DMS79 (cell line): ENCODE measurements at regions not wholly inside any gene's neighbourhood (a gene's known extent, or its start where the extent isn't known, plus 50 kb on each side); places are given as distances from the start of the nearest gene placed in this dataset.
"Not testable (repeated sequence)": the region's sequence is repeated elsewhere in the genome, so short reads cannot be mapped to it uniquely, and the experiment has no call there.

Source experiments
- DNase-seq: peaks from one replicate; lab custom pipeline; 2025; lab: John Stamatoyannopoulos, UW

DNA sequence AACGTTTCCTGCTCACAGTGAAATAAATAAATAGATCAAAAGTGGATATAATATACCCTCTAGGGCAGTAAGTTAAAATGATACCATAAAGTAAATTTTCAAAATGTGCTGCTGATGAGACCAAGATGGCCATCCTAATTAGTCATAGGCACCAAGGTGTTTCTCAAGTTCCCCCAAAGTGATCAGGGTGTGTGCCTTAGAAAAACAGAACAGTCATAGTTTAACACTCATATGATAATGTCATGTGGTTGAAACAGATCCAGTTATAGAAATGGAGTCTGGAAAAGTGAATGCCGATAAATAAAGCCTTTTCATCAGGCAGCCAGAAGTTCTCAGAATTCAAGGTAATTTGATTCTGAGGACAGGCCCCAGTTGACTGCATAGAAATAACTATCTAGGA is 161.5 kb upstream of the CDKN2B start:
- no peak for DNase-seq

DNA sequence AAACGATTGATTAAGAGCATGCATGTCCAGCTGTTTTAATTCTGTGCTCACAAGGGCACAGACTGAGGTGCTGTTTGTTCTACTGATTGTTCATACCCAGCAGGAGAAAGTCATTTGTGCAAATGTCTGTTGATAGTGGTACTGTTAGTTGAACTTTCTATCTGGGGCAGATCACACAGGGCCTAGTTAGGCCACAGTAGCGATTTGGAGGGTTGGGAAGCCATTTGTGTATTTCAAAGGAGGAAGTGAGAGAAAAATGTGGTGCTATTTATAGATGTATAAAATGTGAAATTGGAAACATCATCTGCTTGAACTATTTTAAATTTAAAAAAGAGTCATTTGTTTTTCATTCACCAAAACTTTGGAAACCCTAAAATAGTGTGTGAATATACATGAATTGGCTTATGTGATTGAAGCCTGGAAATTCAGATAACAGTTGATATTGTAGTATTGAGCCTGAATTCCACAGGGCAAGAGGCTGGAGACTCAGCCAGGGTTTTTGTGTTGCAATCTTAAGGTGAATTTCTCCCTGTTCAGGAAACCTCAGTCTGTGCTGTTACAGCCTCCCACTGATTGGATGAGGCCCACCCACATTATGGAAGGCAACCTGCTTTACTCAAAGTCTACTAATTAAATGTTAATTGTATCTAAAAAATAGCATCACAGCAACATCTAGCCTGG is 162.0 kb upstream of the CDKN2B start:
- DNase-seq, result no peak

DNA sequence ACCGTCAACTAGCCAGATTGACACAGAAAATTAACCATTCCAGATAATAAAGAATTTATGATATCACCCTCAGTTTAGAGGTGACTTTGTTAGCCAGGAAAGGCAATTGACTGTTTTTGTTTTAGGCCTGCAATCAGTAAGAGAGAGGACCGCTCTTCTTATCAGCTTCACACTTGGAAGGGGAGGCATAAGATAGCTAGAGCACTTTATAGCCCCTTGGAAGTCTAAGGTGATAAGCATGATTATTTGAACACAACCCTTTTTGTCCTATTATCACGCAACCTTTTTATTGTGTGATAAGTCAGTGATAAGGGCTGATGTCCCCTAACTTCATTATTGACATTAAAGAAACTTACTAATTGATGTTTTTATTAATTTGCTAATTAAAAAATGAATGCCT is 162.6 kb upstream of the CDKN2B start:
- DNase-seq, result no peak

DNA sequence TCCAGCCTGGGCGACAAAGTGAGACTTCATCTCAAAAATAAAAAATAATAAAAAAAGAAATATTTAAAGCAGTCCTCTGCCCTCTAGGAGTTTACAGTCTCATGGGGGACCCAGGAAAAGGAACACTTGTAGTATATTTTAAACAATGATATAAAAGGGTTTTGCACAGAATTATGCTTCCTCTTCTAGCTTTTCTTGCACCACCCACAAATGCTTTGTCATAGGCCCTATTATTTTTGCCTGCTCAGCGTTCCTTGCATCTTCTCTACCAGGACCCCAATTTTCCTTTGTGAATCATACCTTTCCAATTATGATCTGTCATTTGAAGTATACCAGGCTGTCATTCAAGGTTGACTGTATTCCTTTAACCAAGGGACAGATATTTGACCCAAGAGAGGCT is 164.8 kb upstream of the CDKN2B start:
- DNase-seq, result no peak

DNA sequence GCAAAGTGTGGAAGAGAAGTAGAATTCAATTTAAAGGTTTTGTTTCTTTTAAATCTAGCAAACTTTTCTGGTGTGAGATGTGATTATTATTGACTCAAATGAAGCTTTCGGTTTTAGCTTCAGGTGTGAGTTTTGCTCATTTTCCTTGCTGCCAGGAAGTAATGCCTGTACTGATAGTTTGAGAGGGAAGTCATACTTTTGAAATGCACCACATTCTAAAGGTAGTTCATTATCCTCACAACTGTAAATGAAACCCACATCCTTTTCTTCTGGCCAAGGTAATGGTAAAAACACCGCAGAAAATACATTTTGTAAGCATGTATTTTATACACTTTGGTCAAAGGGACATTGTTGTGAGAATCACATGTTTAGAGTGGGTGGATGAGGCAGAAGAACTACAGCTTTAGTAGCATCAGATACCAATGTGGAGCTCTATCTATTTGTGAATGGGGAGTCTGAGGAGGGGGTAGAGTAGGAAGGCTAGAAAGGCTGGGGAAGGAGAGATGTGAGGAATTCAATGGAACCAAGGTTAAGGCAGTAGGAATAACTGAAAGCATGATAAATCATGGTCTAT is 167.0 kb upstream of the CDKN2B start:
- DNase-seq, result no peak

DNA sequence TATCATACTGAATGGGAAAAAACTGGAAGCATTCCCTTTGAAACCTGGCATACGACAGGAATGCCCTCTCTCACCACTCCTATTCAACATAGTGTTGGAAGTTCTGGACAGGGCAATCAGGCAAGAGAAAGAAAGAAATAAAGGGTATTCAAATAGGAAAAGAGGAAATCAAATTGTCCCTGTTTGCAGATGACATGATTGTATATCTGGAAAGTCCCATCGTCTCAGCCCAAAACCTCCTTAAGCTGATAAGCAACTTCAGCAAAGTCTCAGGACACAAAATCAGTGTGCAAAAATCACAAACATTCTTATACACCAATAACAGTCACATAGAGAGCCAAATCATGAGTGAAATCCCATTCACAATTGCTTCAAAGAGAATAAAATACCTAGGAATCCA is 171.9 kb upstream of the CDKN2B start:
- DNase-seq, result not testable (repeated sequence)

DNA sequence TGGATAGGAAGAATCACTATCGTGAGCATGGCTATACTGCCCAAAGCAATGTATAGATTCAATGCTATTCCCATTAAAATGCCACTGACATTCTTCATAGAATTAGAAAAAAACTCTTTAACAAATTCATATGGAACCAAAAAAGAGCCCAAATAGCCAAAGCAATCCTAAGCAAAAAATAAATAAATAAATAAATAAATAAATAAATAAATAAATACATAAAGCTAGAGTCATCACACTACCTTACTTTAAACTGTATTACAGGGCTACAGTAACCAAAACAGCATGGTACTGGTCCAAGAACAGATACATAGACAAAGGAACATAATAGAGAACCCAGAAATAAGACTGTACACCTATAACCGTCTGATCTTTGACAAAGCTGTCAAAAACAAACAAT is 180.4 kb upstream of the CDKN2B start:
- DNase-seq, result no peak

DNA sequence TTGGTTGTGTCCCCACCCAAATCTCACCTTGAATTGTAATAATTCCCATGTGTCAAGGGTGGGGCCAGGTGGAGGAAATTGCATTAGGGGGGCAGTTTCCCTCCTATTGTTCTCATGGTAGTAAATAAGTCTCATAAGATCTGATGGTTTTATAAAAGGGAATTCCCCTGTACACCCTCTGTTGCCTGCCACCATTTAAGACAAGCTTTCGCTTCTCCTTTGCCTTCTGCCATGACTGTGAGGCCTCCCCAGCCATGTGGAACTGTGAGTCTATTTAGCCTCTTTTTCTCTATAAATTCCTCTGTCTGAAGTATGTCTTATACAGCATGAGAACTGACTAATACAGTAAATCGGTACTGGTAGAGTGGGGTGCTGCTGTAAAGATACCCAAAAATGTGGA is 187.9 kb upstream of the CDKN2B start:
- DNase-seq, result not testable (repeated sequence)

DNA sequence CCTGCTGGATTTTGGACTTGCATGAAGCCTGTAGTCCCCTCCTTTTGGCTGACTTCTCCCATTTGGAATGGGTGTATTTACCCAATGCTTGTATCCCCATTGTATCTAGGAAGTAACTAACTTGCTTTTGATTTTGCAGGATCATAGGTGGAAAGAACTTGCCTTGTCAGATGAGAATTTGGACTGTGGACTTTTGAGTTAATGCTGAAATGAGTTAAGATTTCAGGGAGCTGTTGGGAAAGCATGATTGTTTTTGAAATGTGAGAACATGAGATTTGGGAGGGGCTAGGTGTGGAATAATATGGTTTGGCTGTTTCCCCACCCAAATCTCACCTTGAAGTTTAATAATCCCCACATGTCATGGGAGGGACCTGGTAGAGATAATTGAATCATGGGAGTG is 189.6 kb upstream of the CDKN2B start:
- no peak for DNase-seq

DNA sequence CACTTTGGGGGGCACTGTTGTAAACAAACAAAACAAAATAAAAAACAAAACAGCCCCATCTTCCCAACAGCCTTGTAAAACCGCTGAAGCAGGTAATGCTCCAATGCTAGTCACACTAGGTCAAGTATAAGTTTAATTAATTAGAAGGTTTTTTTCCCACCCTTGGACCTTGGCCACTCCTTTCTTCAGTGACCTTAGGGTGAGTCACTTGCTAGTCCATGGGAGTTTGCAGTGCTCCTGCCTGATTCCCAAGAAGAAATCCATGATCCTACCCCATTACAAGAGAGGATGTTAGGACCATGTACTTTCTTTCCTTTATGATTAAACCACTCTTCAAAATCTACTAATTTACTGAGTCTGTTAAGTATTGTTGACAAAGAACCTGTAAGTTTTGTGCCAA is 192.2 kb upstream of the CDKN2B start:
- DNase-seq, result no peak

DNA sequence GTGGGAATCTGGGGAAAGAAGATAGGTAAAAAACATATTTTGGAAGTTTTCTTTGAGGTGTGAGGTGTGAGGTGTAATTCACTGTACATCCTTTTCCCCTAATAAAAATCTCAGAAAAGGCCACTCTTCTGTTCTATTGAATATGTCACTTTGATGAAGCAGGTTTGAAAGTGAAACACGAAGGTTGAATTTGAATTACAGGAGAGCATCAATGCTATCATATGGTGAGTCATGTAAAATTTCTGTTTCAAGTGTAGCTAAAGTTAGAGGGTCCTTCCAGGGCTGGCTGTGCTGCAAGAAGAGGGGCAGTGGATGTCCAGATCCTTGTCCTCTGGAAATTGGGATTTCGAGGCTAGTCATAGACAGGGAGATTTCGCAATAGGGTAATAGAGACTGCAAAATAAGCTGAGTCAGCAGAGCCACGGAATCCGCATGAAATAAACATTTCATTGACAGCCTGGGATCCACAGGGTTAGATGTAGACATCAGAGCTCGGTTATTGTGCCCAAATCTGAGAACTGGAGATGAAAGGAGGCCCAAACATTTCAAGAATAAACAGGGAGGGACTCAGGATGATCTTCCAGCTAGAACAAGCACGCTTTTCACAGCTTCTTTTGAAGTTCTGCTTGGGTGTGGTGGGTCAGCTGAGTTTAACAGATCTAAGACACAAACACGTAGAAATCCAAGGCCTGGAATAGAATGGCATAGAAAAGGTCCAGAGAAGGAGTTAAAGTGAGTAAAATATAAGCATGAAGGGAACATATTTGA is 194.4 kb upstream of the CDKN2B start:
- no peak for DNase-seq

DNA sequence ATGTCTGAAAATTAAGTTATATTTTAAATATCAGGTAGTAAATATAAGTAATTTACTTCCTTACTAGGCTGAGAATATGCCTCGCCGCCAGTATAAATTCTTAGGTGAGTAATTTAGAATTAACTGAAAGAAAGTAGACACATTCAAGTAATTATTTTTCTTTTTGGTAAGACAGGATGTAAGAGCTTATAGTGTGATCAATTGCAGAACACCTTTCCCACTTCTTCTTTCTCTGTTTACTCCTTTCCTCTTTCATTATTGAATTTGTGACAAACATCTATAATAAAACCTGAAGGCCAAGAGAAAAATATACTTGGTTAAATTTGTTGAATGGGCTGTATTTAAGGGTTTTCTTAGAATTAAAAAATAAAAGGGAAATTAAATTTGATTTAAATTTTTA is 195.1 kb upstream of the CDKN2B start:
- DNase-seq, result no peak

DNA sequence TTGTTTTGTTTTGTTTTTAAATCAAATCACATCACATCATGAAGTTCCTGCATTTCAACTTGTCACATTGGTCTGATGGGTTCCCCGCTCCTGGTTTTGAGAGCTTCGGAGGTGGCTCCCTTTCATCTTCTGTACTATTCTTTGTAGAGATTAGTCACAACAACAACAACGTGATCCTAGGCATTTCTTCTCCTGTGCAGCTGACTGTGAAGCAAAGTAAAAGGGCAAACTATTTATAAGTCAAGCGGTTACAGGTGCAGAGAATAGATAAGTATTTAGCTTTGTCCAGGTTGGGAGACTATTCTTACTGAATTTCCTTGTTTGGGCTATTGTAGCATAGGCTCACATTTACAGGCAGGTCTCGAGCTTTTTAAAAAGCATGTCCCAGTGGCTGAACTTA is 197.7 kb upstream of the CDKN2B start:
- DNase-seq, result no peak

DNA sequence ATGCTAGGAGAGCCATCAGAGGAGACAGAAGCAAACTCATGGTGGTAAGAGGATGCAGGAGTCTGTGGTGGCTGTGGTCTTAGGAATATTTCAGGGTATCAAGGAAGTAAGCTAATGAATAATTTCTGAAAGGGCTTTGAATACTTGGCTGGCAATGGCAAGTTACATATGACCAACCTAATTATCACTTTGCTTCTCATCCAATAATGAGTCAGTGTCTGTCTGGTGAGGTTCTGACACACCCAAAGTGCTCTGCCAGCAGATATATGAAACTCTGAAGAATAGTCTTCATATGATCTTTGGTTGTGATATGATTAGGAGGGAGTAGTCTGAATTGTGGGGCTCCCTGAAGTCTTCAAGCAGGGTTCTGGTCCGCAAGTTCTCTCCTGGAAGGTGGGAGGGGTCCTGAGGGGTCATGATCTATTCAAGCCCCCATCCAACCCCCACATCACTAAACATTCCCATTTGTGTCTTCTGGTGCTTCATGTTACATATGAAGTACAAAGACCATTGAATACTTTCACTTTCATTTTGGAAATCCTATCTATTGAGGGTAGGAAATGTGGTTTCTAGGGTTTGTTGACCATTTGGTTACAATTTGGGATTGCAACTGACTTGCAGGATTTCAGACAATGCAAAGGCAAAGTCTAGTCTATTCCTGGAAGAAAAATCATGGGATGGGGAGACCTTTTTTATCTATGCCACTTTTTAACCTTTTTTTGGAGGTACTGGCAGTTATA is 199.9 kb upstream of the CDKN2B start:
- no peak for DNase-seq

DNA sequence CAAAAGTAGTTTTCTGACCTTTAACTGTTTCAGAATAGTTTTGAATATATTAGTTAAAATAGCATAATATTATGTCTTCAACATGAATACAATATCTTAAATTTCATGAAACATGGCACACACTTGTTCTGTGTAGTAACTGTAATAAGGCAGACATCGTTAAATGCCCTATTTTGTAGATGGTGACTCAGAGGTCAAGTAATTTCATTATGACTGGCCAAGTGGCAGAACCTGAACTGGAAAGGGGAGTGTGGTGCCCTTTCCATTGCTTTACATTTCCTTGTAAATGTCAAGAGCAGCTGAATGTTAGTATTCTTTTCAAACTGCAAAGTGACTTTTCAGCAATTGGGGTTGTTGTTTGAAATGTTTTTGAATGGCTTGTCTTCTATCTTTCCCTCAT is 201.2 kb upstream of the CDKN2B start:
- DNase-seq, result no peak

DNA sequence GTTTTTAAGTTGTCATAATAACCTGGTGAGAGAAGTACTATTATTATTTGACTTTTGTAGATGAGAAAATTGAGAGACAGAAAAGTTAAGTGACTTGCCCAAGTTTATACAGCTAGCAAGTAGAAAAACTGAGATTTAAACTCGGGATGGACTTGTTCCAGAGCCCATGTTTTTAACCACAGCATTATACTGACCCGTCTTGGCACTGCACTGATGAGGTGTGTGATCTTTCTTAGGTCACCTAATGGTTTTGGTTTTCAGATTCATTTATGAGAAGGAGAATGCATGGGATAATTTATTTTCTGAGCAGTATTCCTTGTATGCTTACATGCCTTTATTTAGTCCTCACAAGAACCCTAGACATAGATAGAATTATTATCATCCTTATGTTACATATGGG is 201.8 kb upstream of the CDKN2B start:
- DNase-seq, result no peak

DNA sequence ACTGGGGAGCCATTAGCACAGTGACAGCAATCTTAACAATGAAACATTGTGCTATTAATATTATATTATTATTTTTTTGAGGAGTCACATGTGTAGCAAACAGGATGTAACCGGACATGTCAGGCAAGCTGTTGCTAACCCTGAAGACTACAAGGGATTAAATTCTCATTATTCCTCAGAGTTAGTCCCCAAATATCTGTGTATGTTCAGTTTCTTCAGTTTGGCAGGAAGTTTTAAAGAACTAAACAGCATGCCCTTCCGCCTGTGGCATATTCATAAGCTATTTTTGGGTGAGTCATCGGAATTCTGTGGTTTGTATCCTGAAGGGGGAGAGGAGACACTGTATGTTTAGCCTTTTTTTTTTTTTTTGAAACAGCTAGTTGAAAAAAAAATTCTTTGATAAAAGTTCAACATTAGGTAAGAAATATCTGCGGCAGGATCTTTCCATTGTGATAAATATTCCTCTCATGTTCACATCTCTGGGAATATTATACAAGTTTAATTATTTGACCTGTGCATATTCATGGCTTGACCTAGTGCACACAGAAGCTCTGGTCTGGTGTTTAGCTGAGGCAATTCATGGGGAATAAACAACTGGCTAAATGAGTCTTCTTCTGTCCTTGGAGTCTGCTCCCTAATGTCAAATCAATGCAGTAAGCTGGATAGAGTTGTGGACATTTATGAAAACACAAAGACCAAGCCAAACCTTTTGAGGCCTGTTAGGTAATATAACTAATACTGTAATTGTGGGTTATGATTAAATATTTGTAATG is 202.7 kb upstream of the CDKN2B start:
- DNase-seq, result no peak

DNA sequence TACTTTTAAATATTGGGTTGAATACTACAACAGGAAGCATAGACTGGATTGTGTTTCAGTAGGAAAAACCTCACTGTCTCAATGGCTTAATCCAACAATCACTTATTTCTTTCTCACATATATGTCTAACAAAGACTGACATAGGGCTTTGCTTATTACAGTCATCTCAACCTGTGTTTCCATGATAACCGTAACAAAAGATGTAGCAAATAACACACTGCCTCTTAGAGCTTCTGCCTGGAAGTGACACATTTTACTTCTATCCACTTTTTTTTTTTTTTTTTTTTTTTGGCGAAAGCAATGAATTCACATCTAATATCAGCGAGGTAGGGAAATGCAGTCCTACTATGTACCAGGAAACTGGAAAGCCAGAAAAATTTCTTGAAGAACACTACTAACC is 204.9 kb upstream of the CDKN2B start:
- no peak for DNase-seq

DNA sequence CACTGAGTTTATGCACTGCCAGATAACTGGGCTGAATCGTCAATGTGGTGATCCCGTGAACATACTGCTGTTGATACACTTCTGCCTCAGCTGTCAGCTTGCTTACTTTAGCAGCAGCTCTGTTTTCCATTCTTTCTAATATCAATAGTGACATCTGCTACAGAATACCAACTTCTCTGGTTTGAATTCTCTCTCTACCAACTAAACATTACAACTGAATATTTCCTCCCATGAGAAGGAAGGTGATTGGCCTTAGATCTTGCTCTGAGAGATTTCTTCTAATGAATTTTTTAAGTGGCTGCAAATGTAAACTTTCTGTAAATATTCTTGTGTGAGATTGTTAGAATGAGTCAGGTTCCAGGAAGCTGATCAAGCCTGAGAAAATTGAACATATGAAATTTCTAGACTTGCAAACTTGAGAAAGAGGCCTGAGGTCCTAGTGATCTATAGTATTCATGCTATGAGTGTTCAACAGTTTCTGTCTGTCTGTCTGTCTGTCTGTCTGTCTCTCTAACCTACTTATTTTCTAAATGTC is 205.5 kb upstream of the CDKN2B start:
- DNase-seq, result no peak

DNA sequence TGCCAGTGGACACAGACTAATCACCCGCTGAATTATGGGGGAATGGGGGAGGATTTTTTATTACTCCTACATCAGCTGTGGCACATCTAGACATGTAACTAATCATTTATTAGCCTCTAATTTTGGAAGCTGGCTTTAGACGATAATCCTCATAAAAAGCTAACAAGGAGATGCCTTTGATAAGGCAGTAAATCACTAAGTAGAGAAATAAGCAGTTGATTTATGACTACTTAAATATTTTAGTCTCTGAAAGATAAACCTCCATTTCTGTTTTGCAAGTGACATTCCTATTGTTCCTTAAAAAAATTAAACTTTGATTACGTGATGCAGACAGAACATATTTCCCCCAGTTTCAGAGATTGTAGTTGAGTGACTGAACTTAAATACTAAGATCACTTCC is 206.4 kb upstream of the CDKN2B start:
- no peak for DNase-seq

DNA sequence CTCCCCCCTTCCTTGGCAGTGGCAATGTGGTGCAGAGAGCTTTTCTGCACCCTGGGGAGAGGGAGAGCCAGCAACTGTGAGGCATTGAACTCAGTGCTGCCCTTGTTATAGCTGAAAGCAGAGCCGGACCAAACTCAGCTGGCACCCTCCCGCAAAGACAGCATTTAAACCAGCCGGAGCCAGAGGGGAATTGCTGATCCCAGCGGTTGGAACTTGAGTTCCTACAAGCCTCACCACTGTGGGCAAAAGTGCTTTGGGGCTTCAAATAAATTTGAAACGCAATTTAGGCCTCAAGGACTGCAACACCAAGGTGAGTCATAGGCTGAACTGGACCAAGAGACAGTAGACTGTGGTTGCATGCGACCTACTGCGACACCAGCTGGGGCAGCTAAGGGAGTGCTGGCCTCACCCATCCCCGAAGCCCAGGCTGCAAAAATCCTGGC is 207.6 kb upstream of the CDKN2B start:
- no peak for DNase-seq

DNA sequence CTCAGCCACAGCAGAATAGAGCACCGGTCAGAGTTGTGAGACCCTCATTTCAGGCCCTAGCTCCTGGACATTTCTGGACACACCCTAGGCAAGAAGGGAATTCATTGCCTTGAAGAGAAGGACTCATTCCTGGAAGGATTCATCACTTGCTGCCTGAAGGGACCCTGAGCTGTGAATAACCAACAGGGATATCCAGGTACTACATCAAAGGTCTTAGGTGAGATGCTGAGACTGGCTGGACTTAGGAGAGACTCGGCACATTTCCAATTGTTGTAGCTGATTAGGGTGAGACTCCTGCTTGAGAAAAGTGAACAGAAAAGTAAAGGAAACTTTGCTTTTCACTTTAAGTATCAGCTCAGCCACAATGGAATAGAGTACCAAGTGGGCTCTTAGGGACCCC is 208.1 kb upstream of the CDKN2B start:
- no peak for DNase-seq
